ENCODE measurements at regions not wholly inside any gene's neighbourhood (a gene's known extent, or its start where the extent isn't known, plus 50 kb on each side); places are given as distances from the start of the nearest gene placed in this dataset.

DNA sequence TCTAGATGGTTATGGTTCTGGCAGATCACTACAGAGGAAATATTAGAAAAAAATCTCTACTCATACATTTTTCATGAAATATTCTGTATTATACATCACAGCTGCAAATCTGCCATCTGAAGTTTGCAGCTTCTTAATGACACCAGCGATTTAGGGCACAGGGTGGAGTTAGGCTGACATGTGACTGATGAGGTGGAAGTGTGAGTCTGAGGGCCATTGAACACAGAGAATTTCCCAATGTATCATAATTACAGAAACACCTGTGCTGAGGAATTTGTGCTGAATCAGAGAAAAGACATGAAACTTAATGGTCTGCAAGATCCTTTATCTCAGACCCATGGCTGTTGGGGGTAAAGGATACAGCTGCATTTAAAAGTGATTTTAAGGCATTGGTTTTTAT lies 2025.6 kb upstream of the AGA start:
- Mint-ChIP-seq H3K4me3 (no peak overlapping the region), H3K4me1 (no peaks in the 10 kb centered on the region), H3K9me3 (peaks cover 0 to 4% (median 0%) of the 10 kb centered on the region in 3 donors), H3K27ac (no peak overlapping the region), H3K27me3 (no peaks in the 10 kb centered on the region), H3K36me3 (no peaks in the 10 kb centered on the region)

DNA sequence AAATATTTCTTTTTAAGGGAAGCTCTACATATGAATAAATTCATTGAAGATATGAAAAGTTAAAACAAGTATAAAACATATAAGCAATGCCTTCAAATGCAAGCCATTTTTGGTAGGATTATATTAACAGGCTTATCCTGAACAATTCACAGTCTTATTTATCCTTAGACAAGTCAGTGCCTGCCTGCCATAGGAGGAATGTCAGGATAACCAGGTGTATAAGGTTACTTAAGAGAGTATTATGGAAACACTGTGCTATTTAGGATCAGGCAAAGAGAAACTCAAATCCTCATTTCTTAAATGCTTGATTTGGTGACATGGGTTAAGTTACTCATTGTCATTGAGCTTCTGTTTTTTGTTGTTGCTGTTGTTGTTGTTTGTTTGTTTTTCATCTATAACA lies 2029.9 kb upstream of the AGA start:
- no peaks in the 10 kb centered on the region for H3K36me3 Mint-ChIP-seq
- no peak overlapping the region for H3K4me3 Mint-ChIP-seq
- no peaks in the 10 kb centered on the region for H3K4me1 Mint-ChIP-seq
- no peak overlapping the region for H3K27ac Mint-ChIP-seq
- peaks cover 0 to 2% (median 0%) of the 10 kb centered on the region in 3 donors for H3K9me3 Mint-ChIP-seq
- H3K27me3 Mint-ChIP-seq = no peaks in the 10 kb centered on the region

DNA sequence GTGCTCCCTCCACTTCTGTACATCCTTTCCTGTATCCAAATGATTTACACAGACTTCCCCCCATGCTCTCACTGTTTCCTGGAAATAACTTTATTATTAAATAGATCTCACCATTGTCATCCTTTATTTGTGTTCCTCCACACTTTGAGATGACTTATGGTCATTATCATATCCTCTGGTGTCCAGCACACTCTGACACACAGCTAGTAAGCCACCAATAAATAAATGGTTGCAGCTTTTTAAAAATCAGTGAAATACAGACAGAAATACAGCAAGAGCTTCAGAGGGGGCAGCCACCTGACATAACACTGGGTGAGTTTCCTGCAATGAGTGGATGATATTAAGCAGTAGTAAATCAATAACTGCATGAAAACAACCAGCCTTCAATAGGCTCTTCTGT lies 2036.4 kb upstream of the AGA start:
- Mint-ChIP-seq H3K9me3 (peaks cover 0 to 11% (median 4%) of the 10 kb centered on the region in 3 donors), H3K4me3 (no peak overlapping the region), H3K27me3 (no peaks in the 10 kb centered on the region), H3K27ac (no peak overlapping the region), H3K4me1 (no peaks in the 10 kb centered on the region), H3K36me3 (no peaks in the 10 kb centered on the region)

DNA sequence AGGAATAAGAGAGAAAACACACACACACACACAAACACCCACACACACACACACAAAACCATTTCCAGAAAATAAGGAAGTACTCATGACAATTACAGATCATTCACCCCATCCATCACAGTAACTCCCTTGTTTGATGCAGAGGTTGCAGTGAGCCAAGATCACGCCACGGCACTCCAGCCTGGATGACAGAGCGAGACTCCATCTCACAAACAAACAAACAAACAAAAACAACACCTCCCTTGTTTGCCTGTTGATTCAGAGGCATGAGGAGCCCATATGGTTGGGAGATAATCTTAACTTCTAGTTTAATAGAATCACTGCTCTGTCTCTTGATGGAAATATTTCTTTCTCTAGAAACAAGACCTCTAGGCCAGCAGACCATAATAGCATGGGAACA lies 2043.5 kb upstream of the AGA start:
- H3K27ac Mint-ChIP-seq = no peak overlapping the region
- no peak overlapping the region for H3K4me3 Mint-ChIP-seq
- peaks cover 3 to 9% (median 5%) of the 10 kb centered on the region in 3 donors for H3K9me3 Mint-ChIP-seq
- no peaks in the 10 kb centered on the region for H3K36me3 Mint-ChIP-seq
- H3K4me1 Mint-ChIP-seq = no peaks in the 10 kb centered on the region
- H3K27me3 Mint-ChIP-seq = no peaks in the 10 kb centered on the region

DNA sequence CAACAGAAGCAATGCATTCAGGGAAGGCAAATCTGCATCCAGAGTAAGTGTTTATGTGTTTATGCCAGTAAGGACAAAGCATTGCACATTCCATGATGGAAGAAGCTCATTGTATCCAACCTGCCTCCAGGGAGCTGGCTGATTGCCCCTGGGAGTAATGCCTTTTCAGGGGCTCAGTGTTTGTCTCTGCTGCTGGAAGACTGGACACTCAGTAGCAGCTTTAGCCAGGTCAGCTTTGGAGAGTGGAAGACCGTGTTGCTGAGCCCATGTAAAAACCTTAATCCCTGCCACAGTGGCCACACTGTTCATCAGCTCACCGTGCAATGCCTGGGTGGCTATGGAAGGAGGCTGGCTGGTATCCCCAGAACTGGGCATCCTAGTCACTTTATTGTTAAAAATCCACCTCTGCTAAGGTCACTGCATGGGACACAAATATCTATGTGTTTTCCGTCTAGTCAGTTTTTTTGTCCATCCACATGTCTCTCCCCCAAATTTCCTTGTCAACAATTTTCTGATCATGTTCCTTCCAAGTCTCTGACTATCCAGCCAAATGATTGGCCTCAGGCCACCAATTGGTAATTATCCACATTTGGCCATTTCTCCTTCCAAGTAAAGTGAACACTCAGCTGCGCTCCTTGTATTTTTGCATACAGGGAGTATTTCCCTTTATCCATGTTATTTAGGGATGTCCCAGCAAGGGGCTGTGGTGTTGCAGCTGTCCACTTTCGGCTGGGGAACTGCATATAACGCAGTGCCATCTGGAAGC lies 2044.5 kb upstream of the AGA start:
- H3K9me3 Mint-ChIP-seq = peaks cover 3 to 9% (median 3%) of the 10 kb centered on the region in 3 donors
- no peaks in the 10 kb centered on the region for H3K27me3 Mint-ChIP-seq
- no peaks in the 10 kb centered on the region for H3K4me1 Mint-ChIP-seq
- H3K36me3 Mint-ChIP-seq = no peaks in the 10 kb centered on the region
- no peak overlapping the region for H3K4me3 Mint-ChIP-seq
- H3K27ac Mint-ChIP-seq = no peak overlapping the region

DNA sequence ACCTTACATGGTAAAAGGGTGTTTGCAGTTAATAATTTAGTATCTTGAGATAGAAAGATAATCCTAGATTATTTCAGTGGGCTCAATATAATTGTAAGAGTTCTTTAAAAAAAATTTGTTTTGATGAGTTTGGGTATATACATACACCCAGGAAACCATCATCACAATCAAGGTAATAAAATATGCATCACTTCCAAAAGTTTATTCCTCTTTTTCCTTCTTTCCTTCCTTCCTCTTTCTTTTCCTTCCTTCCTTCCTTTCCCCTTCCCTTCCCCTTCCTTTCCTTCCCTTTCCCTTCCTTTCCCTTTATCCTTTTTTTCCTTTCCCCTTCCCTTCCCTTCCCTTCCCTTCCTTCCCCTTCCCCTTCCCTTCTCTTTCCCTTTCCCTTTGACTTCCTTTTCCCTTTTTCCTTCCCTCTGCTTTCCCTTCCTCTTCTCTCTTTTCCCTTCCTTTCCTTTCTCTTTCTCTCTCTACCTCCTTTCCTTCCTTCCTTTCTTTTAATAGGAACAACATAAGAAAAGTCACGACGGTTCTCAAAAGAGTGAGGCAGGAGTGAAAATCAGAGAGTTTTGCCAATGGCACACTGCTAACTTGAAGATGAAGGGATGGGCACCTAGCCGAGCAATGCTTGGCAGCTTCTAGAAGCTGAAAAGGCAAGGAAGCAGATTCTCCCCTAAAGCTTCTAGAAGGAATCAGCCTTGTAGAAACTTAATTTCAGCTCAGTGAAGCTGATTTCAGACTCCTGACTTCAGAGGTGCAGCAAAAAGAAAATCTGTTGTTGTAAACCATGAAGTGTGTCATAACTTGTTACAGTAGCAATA lies 2050.2 kb upstream of the AGA start:
- H3K9me3 Mint-ChIP-seq = peaks cover 8 to 16% (median 11%) of the 10 kb centered on the region in 3 donors

DNA sequence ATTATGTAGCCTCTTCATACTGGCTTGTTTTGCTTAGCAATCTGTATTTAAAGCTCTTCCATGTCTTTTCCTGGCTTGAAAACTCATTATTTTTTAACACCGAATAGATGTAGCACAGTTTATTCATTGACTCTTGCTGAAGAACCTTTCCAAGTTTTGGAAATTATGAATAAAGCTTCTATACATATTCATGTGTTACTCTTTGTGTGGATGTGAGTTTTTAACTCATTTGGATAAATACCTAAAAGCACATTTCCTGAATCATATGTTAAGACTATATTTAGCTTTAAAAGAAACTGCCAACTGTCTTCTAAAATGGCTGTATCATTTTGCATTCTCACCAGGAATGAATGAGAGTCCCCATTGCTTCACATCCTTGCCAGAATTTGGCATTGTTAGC lies 2061.7 kb upstream of the AGA start:
- Mint-ChIP-seq H3K4me3 (no peak overlapping the region), H3K36me3 (no peaks in the 10 kb centered on the region), H3K27ac (no peak overlapping the region), H3K9me3 (peaks cover 4 to 8% (median 5%) of the 10 kb centered on the region in 3 donors), H3K27me3 (no peaks in the 10 kb centered on the region), H3K4me1 (no peaks in the 10 kb centered on the region)

More for the DNA sequence above, 2050.2 kb upstream of the AGA start:
- Mint-ChIP-seq H3K27ac (no peak overlapping the region), H3K27me3 (no peaks in the 10 kb centered on the region), H3K36me3 (no peaks in the 10 kb centered on the region), H3K4me3 (no peak overlapping the region), H3K4me1 (no peaks in the 10 kb centered on the region)

DNA sequence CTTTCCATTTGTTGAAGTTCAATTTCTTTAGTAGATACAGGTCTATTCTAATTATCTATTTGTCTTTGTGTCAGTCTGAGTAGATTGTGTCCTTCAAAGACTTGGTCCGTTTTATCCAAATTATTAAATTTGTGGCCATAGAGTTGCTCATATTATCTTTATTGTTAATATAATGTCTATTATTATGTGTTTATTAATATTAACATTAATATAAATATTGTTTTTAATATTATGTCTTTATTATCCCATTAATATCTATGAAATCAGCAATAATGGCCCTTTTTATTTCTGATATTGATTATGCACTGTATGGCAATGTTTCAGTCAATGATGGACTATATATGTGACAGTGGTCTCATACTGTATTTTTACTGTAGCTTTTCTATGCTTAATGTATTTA lies 2067.3 kb upstream of the AGA start:
- no peak overlapping the region for H3K4me3 Mint-ChIP-seq
- H3K27ac Mint-ChIP-seq = no peak overlapping the region
- H3K4me1 Mint-ChIP-seq = no peaks in the 10 kb centered on the region
- no peaks in the 10 kb centered on the region for H3K36me3 Mint-ChIP-seq
- peaks cover 5 to 11% (median 10%) of the 10 kb centered on the region in 3 donors for H3K9me3 Mint-ChIP-seq
- no peaks in the 10 kb centered on the region for H3K27me3 Mint-ChIP-seq

DNA sequence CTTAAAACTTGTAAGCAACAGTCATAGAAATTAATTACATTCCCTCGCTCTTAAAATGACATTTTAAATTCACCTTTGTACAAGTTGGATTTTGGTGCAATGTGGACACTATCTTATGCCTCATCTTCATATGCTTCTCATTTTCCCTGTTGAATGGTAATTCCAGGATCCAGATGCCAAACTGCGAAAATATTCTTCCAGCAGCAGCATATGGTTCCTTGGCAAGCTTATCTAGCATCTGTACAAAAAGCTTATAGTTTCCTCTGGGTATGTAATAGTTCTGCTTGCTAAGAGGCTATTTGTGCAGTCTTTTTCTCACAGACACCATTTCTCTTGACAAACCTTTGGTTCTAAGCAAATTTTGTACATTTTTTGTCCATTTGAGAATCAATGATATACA lies 2079.7 kb upstream of the AGA start:
- Mint-ChIP-seq H3K27ac (no peak overlapping the region), H3K36me3 (no peaks in the 10 kb centered on the region), H3K4me1 (no peaks in the 10 kb centered on the region), H3K9me3 (peaks cover 0 to 20% (median 8%) of the 10 kb centered on the region in 3 donors), H3K4me3 (no peak overlapping the region), H3K27me3 (no peaks in the 10 kb centered on the region)

DNA sequence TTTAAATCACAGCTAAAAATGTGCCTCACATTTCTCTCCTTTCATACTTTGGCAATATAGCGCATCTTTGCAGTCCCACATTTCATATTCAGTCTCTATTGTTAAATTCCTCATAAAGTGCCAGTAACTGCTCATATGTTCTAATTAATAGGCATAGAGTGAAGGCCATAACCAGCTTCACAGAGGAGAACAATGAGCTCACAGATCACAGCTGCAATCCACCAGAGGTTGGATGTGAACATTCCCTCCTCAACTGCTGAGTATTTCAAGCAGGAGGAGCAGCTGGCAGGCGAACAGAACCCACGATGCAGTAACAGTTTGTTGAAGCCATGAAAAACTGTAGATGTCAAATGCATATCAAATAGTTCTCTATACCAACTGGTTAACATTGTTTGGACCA lies 2088.7 kb upstream of the AGA start:
- no peak overlapping the region for H3K27ac Mint-ChIP-seq

DNA sequence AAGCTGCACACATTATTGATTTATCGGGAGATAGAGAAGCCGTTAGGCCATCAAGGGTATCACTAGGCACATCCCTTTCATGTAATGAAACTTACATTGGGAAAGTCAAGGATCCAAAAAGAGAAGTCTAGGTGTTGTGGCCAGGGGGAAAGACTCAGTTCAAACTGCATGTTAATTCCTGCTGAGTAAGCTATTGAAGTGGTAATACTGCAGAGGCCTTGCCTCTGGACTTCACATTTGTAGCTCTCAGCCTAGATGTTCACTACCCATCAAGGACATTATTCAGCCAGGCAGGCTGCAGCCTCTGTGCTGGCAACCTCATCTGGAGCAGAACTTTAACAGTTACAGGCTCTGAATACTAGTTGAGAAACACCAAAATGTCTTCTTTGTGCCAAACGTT lies 2094.5 kb upstream of the AGA start:
- Mint-ChIP-seq H3K9me3 (peaks cover 3 to 7% (median 3%) of the 10 kb centered on the region in 3 donors), H3K27ac (no peak overlapping the region)

More for the DNA sequence above, 2088.7 kb upstream of the AGA start:
- Mint-ChIP-seq H3K4me3 (no peak overlapping the region), H3K36me3 (no peaks in the 10 kb centered on the region), H3K9me3 (peaks cover 2 to 11% (median 3%) of the 10 kb centered on the region in 3 donors), H3K4me1 (no peaks in the 10 kb centered on the region), H3K27me3 (no peaks in the 10 kb centered on the region)

DNA sequence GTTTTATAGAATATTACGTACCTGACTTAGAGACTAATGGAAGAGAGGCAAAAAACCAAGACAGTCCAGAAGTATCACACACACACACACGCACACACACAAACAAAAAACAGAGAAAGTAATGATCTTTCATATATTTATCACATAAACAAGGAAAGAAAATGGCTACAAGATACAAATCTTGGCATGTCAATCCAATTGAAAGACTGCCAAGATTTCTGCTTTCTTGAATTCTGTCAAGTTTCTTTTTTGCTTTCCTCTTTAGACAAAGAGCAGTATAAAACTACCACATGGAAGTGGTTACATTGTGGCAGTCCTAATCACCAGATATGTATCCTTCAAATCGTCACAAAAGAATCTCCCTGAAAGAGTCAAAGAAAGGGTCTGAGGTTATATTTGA lies 2097.4 kb upstream of the AGA start:
- H3K9me3 Mint-ChIP-seq = peaks cover 5 to 8% (median 6%) of the 10 kb centered on the region in 3 donors
- H3K36me3 Mint-ChIP-seq = no peaks in the 10 kb centered on the region
- H3K27me3 Mint-ChIP-seq = no peaks in the 10 kb centered on the region

More for the DNA sequence above, 2094.5 kb upstream of the AGA start:
- H3K36me3 Mint-ChIP-seq = no peaks in the 10 kb centered on the region
- H3K4me1 Mint-ChIP-seq = no peaks in the 10 kb centered on the region
- H3K27me3 Mint-ChIP-seq = no peaks in the 10 kb centered on the region
- no peak overlapping the region for H3K4me3 Mint-ChIP-seq

DNA sequence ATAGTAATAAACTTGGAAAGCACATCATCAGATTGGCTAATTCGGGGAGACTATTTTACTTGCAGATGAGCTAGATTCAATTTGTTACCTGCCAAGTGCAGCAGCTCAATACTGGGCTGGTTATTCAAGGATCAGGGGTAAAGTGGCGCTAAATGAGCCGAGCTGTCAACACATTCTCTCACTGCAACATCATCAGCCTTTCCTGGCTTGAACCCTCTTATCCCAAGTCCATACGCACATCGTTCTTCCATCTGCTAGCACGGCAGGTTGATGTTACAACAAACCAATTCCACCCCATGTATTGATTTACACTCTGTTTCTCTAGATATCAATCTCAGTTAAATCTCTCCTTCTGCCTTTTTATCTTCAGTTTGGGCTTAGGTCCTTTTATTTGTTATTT lies 2101.5 kb upstream of the AGA start:
- no peak overlapping the region for H3K4me3 Mint-ChIP-seq
- H3K27ac Mint-ChIP-seq = no peak overlapping the region
- no peaks in the 10 kb centered on the region for H3K36me3 Mint-ChIP-seq
- no peaks in the 10 kb centered on the region for H3K4me1 Mint-ChIP-seq
- peaks cover 5 to 18% (median 6%) of the 10 kb centered on the region in 3 donors for H3K9me3 Mint-ChIP-seq
- H3K27me3 Mint-ChIP-seq = no peaks in the 10 kb centered on the region

More for the DNA sequence above, 2097.4 kb upstream of the AGA start:
- no peak overlapping the region for H3K4me3 Mint-ChIP-seq
- H3K4me1 Mint-ChIP-seq = no peaks in the 10 kb centered on the region
- no peak overlapping the region for H3K27ac Mint-ChIP-seq

DNA sequence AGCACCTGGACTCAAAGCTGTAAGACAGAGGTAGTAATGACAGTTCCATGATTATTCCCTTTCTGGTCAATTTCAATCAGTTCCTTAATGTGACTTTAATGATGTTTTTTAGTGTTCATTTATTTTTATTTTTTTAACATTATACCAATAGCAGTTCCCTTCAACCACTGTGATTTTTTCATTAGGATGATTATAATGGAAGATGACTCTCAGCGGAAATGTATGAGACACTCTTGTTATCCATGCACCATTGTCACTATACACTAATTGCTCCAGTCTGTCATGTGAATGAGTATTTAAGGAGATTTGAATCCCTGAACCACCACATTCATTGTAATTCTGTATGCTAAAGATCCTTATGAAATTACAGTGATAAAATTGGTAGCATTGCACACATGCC lies 2102.3 kb upstream of the AGA start:
- Mint-ChIP-seq H3K36me3 (no peaks in the 10 kb centered on the region), H3K9me3 (peaks cover 4 to 18% (median 5%) of the 10 kb centered on the region in 3 donors), H3K27ac (no peak overlapping the region), H3K4me3 (no peak overlapping the region), H3K4me1 (no peaks in the 10 kb centered on the region), H3K27me3 (no peaks in the 10 kb centered on the region)

DNA sequence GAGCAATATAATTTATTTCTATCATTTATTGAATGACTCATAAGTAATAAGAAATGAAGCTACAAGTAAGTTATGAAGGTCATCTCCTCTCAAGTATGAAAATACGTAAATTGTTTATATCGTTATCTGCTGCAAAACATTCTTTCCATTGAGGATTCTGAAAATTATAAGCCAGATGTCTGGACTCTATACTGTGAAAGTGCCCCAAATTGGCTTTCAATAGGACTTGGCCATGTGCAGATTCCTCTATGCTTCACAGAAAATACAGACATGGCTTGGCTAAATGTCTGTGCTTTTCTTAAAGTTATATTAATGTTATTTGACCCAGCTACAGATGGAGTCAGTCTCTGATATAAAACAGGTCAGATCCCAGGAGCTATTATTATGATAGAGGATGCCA lies 2109.9 kb upstream of the AGA start:
- Mint-ChIP-seq H3K4me1 (no peaks in the 10 kb centered on the region), H3K36me3 (peaks cover 3% of the 10 kb centered on the region), H3K27ac (no peak overlapping the region), H3K4me3 (no peak overlapping the region), H3K27me3 (no peaks in the 10 kb centered on the region), H3K9me3 (peaks cover 0 to 5% (median 2%) of the 10 kb centered on the region in 3 donors)

Data from IgD-negative memory B cell (primary cell).